ENCODE measurements at regions not wholly inside any gene's neighbourhood (a gene's known extent, or its start where the extent isn't known, plus 50 kb on each side); places are given as distances from the start of the nearest gene placed in this dataset.

DNA sequence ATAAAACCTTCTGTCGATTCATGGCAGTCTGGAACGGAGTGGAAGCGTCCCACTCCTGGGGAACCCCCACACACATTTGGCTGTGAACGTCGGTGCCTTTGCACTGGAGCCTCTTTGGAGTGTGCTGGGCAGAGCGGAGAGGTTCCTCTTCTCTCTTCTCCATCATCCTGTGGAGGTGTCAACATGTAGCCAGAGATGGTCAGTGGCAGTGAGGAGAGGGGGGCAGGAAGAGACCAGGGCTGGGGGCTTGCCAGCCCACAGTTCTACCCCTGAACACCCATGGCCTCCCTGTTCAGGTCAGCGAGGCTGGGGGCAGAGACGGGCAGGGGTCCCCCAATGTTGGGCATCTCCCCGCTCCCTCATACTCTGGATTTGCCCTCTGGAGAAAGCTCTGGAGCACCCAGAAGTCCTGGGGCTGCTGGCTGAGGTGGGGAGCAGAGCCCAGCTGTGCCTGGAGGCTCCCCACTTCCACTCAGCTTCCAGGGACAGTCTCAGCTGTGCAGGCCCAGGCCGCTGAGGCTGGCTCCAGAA, 223.7 kb downstream of the SEC14L1 start:
- TF ChIP-seq, protein P1, sequence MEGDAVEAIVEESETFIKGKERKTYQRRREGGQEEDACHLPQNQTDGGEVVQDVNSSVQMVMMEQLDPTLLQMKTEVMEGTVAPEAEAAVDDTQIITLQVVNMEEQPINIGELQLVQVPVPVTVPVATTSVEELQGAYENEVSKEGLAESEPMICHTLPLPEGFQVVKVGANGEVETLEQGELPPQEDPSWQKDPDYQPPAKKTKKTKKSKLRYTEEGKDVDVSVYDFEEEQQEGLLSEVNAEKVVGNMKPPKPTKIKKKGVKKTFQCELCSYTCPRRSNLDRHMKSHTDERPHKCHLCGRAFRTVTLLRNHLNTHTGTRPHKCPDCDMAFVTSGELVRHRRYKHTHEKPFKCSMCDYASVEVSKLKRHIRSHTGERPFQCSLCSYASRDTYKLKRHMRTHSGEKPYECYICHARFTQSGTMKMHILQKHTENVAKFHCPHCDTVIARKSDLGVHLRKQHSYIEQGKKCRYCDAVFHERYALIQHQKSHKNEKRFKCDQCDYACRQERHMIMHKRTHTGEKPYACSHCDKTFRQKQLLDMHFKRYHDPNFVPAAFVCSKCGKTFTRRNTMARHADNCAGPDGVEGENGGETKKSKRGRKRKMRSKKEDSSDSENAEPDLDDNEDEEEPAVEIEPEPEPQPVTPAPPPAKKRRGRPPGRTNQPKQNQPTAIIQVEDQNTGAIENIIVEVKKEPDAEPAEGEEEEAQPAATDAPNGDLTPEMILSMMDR (IDR thresholded peaks at IDR 0.05) = no peak
- no peak for TF ChIP-seq ZFX (IDR thresholded peaks at IDR 0.05; ENCODE audit: borderline replicate concordance)

All from 22Rv1 (cell line).